GM12892 (cell line): ENCODE measurements at regions not wholly inside any gene's neighbourhood (a gene's known extent, or its start where the extent isn't known, plus 50 kb on each side); places are given as distances from the start of the nearest gene placed in this dataset.

ENCODE experiments used
- POLR2A ChIP-seq: IDR thresholded peaks from 2 replicates; pipeline ENCODE4 v1.6.1; 2011; ENCODE audit warnings: low read depth, low read length, control low read depth
- TAF1 ChIP-seq: IDR thresholded peaks from 2 replicates; pipeline ENCODE4 v1.6.1; 2011; ENCODE audit warnings: low read depth, mild to moderate bottlenecking, control low read depth, low read length, borderline replicate concordance

- no peak for TF ChIP-seq TAF1
- no peak for TF ChIP-seq POLR2A
Observed at GRCh38 chr11:131288521-131289091, 81.8 kb upstream of the NTM start.
